SU-DHL-6 (cell line): ENCODE measurements at regions not wholly inside any gene's neighbourhood (a gene's known extent, or its start where the extent isn't known, plus 50 kb on each side); places are given as distances from the start of the nearest gene placed in this dataset.

ENCODE experiments used
- EZH2phosphoT487 ChIP-seq: fragments of 200-600 bp; sonication (generic), shearing (Covaris generic); conservative IDR thresholded peaks from 2 replicates; pipeline ENCODE4 v1.6.1; 2018; ENCODE audit warnings: mild to moderate bottlenecking, antibody characterized with exemption, low read length, moderate library complexity, mixed read lengths
- TF ChIP-seq, protein P1 (sequence below): fragments of 200-600 bp; sonication (generic); IDR thresholded peaks from one replicate; pipeline ENCODE4 v1.5.1; 2017; ENCODE audit warnings: antibody characterized with exemption, mild to moderate bottlenecking, low read length, moderate library complexity; ENCODE audit not compliant: insufficient read depth, poor library complexity, severe bottlenecking

DNA sequence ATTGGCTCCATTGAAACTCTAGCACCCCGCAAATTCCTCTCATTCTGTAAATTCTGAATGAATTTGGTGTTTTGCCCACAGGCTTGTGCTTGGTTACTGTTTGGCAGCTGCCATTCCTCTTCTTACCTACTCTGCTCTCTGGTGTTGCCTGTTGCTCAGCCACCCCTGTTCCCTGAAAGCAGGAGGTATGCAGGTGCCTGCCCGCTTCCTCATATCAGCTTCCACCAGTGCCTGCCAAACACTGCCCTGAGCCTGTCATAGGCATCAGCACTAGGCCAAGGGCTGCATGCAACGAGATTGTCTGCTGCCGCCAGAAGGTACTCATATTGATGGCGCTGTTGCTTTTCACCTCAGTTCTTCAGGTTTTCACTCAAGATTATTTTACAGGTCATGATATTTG is 978.1 kb downstream of the C4orf33 start:
- TF ChIP-seq, protein P1, sequence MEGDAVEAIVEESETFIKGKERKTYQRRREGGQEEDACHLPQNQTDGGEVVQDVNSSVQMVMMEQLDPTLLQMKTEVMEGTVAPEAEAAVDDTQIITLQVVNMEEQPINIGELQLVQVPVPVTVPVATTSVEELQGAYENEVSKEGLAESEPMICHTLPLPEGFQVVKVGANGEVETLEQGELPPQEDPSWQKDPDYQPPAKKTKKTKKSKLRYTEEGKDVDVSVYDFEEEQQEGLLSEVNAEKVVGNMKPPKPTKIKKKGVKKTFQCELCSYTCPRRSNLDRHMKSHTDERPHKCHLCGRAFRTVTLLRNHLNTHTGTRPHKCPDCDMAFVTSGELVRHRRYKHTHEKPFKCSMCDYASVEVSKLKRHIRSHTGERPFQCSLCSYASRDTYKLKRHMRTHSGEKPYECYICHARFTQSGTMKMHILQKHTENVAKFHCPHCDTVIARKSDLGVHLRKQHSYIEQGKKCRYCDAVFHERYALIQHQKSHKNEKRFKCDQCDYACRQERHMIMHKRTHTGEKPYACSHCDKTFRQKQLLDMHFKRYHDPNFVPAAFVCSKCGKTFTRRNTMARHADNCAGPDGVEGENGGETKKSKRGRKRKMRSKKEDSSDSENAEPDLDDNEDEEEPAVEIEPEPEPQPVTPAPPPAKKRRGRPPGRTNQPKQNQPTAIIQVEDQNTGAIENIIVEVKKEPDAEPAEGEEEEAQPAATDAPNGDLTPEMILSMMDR: no peak
- no peak for TF ChIP-seq EZH2phosphoT487
